GM18909 (cell line): ENCODE measurements at regions not wholly inside any gene's neighbourhood (a gene's known extent, or its start where the extent isn't known, plus 50 kb on each side); places are given as distances from the start of the nearest gene placed in this dataset.
A peak's percentile ranks its signal among the peaks of the same experiment; 100 is the strongest.
"Not testable (repeated sequence)": the region's sequence is repeated elsewhere in the genome, so short reads cannot be mapped to it uniquely, and the experiment has no call there.

Experiments used
- ATAC-seq: cut with Tn5 transposase; IDR thresholded peaks from one replicate; pipeline ENCODE4 v1.9.1; 2021; ENCODE audit warnings: mild to moderate bottlenecking; ENCODE audit not compliant: unreplicated experiment, poor library complexity

DNA sequence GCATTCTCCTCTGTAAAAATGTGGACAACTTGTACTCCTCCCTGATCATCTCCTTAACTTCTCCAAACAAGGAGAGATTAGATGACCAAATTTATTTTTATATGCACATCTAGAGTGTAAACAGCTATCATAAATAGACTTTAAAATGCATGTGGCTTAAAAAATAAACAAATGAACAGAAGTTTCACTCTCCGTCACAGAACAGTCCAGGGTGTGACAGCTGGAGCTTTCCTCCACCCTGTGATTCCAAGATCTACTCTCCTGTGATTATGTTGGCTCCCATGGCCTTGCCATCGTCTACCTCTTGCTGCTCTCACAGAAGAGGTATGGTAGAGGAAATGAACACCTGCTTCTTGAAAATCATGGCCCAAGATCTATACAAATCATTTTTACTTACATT lies 560.2 kb downstream of the TOX3 start:
- no peak for ATAC-seq

DNA sequence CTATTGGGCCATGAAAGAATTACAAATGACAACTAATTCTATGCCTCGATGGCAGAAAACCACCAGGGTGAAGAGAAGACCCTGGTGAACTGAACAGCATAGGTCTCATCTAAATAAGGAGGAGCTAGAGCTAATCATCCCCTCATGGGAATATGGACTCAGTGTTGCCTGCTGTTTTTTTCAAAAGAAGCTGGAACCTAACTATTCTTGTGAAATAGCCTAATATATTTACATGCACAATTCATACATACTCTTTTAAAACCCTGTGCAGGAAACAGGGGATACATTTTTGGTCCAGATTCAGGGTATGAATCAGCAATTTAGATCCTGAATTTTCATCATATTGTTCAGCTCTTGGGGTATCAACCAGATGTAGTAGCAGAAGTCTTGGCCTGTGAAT lies 560.6 kb downstream of the TOX3 start:
- ATAC-seq = no peak

DNA sequence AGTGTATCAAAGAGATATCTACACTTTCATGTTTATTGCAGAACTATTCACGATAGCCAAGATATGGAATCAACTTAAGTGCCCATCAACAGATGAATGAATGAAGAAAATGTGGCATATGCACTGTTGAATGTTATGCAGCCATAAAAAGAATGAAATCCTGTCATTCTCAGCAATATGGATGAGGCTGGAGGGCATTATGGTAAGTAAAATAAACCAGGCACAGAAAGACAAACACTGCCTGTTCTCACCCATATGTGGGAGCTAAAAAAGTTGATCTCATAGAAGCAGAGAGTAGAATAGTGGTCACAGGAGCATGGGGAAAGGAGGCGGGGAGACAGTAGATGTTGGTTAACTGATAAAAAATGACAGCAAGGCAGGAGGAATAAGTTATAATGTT lies 561.8 kb downstream of the TOX3 start:
- ATAC-seq = no peak

DNA sequence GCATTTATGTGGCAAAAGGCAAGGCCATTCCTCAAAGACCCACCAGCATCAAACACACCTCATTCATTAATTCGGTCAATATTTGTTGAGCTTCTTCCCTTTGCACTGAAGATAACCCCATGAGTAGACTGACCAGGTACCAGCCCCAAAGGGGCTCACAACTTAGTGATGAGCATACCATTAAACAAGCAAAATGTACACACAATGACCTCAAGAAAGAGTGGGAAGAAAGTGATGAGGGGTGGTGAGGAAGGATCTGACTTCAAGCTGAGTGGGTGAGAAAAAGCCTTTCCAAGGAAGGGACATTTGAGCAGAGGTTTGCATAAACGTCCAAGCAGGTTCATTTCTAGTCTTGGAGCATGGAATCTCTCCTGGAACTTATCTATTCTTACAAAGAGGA lies 562.5 kb downstream of the TOX3 start:
- ATAC-seq = no peak

DNA sequence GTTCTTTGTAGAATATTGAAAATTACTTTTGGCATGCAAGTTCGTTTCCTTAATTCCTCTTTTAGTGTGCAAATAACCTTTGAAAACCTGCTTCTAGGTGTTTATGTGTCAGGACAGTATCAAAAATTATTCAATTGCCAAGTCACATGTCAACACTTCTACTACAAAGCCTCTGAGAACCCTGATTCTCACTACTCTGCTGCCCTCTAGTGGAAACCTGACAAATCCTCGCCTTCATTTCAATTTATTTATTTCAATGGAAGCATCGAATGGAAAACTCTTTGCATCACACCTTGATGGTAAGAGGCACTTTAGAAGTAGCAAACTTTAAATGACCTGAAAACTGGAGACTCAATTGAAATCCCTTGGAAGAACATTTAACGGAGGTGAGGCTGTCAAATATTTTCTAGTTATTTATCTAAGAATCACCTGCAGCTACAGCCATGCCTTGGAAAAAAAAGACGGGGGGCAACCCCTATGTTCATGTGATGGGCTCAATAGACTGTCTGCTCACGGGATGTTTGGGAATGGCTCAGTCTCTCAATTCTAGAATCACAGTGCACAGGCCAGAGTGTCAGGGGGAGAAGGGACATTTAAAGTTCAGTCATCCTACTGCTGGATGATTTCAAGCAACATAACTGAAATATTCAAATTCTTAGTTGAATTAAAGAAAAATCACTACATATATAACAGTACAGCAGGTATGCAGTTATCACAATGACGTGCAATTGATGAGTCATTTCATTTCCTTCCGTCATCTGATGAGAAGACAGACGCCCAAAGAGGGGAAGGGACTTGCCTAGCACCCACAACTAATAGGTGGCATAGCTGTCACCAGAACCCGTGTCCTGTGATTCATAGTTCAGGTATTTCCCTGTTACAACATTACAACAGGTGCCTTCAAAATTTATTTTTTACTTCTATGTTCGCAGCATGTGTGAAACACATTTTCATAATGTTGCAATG lies 563.9 kb downstream of the TOX3 start:
- ATAC-seq = peak; percentile 57

DNA sequence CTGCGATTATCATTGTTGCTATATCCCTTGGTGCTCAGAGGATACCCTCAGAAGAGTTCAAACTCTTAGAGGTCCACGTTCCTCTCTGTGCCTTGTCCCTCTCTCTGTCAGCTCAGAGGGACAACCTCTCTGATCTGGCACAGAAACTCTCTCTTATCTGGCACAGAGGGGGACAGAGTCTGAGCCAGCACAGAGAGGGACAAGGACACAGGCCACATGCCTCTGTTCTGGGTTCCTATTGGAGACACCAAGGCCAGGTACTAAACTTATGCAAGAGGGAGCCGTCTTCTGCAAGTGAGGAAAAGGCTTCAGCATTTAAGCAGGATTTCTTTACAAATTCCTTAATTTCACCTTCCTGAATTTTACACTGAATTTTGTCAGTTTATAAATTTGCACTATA lies 565.2 kb downstream of the TOX3 start:
- ATAC-seq = no peak

DNA sequence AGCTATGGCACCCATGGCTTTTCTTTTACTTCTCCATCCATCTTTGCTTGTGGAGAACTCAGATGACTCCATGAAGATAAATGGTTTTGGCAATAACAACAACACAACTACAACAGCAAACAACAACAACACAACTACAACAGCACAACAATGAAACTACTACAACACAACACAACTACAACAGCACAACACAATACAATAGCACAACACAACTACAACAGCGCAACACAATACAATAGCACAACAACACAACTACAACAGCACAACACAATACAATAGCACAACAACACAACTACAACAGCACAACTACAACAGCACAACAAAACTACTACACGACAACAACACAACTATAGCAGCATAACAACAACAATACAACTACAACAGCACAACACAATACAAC lies 569.4 kb downstream of the TOX3 start:
- ATAC-seq = not testable (repeated sequence)

DNA sequence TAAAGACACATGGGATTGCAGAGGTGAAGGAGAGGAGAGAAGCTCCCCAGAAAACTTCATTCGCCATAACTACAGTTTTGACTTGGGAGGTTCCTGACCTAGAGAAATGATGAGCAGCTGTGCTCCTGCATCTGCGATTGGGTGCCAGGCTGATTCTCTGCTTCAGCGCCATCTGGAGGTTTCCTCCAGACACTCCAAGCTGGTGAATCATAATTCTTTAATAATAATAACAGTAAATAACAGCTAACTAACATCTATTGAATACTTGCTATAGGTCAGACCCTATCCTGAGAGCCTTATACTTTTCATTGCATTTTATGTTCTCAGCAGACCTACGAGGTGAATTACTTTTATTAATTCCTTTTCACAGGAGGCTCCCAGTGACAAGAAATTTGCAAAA lies 575.8 kb downstream of the TOX3 start:
- ATAC-seq = no peak

DNA sequence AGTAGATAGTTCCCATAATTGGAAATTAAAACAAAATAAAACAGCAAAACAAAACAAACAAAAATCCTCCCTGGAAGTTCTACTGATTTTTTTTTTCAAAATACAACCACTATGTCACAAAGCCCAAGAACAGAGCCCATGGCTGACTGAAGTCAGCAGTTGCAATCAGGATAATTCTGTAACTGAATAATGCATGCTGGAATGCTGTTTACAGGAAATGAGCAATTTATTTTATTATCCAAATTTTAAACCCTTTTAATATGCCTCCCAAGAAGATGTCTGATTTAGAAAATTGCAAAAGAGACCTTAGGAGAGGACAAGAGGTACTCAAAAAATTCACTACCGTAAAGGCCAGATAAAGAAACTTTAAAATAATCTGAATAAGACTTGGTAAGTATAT lies 578.2 kb downstream of the TOX3 start:
- ATAC-seq = no peak

DNA sequence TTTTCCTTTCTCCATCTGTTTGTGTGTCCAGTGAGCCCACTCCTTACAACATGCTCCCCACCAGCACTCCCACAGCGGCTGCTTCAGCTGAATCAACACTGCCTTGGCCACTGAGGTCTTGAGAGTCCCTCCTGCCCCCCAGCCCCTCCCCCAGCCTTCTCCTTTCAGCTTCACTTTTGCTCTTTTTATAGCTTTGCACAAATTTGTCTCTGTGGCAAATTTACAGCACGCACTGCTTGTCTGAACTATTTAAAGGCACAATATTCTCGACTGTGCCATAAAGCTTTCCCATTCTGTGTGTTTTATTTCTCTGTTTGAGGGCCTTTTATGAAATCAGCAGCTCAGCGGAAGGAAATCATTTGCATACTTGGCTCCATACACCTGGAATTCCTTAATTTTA lies 579.3 kb downstream of the TOX3 start:
- ATAC-seq = no peak

DNA sequence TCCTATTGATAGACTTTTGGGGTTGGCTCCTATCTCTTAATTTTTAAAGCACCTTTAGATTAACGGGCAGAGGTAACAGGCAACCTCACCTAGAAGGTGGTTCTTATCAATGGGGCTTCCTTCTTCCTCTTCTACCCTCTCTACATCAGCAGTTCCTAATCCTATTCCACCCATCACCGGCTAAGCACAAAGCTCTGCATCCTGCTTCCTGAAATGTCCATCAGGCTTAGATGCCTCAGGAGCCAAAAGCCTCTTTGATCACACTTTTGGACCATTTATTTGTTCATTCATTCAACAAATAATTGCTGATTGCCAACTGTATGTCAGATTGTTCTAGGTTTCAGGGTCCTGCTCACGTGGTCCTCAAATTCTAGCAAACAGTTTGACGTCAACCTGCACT lies 586.0 kb downstream of the TOX3 start:
- no peak for ATAC-seq

DNA sequence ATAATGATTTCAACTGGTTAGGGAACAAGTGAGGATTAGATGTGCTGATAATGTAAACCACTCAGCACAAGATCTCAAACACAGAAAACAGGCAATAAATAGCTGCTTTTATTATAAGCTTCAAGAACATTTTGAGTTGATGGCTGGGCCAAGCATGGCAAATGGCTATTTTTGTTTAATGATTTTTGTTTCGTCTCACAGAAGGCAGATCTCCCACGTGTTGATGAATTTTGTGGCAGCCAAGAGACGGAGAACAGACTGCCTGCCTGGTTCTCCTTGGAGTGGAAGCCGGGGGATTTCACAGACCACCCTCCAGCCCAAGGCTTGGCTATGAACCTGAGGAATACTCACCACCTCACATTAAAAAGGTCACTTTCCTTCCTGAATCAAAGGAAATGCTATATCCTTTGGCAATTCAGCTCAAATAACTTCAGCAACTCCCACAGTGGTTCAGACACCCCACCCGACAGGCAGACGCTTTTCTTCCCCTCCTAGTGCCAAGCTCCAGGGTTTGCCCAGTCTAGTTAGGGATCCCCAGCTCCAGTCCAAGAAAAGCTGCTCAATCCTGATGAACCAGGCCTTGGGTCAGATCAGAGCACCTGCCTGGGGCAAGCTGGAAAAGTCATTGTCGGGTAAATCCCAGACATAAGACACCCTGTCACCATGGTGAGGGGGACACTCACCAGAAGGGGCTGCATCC lies 593.5 kb downstream of the TOX3 start:
- ATAC-seq = no peak

DNA sequence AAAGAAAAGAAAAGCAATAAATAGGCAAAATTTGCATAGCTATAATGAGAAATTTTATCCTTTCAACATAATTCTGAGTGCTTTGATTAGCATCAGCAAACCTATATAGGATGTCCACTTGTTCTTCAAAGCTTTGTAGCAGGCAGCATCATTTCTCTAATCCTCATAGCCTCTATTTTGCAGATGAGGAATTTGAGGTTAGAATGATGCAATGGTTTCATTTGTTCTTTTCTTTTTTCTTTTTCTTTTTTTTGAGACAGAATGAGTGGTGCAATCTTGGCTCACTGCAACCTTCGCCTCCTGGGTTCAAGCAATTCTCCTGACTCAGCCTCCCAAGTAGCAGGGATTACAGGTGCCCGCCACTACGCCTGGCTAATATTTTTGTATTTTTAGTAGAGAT lies 594.4 kb downstream of the TOX3 start:
- ATAC-seq = no peak

DNA sequence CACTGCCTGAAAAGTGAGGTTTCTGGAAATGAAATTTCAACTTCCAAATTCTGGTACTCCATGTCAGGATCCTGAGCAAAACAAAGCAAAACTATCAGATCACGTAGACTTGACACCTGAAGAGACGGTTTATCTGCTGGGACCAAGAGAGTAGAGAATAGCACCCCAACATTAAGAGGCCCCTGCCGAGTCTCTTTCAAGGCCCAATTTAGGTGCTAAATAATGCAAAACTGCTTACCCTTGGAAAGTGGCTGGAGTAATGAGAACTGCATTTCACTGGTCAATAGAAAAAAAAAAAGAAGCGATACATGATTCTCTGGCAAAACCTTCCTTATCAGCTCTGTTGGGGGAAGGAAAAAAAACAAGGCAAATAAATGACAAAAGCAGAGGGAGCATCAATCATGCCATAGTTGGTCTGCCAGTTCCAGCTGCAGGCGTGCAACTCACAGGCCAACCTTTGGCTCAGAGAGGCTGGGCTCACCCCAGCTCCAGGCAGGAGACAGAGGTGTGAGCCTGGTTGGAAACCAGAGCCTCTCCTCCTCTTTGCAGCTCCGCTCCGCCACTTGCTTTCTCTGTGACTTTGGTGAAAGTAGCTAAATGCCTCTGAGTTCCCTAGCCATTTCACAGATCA lies 595.2 kb downstream of the TOX3 start:
- no peak for ATAC-seq

DNA sequence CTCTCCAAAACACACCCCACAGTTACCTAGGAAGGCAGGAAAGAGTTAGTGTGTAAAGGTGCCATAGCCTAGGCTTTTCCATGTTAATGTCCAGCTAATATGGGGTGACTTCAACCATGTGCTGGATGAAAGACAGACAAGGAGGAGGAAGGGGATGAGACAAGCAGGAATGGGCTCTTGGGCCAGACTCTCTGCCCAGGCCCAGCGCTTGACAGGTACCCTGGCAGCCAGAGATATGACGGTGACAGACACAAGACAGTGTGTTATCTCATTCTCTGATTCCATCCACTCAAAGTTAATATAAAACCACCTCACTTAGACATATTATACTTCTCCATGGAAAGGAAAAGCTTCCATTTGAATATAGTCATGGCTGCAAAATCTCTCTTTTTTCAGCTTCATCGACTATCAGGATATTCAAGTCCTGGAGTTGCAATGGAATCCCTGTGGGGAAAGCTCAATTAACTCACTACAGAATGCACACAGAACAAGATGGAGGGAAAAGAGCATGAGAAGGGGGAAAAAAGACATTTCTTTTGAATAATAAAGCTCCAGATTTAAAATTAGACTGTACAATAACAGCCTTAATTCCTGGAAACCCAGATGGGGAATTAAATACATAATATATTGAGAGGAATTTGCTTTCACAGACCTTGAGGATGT lies 596.7 kb downstream of the TOX3 start:
- no peak for ATAC-seq

DNA sequence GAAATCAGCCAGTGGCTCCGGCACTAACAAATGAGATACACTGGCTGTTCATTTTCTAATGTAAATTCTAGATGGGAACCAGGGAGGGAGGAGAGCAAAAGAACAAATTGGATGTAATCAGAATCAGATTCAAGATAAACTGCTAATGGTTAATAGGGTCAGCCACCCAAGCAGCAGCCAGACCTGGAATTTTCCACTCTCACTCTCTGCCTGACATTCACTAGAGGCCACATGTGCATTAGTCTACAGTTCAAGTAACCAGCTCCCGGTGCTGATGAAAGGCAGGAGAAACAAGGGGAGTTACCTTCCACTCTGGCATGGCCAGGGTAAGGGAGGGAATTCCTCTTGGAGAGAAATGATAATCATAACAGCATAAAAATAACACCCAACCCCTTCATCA lies 597.7 kb downstream of the TOX3 start:
- no peak for ATAC-seq

DNA sequence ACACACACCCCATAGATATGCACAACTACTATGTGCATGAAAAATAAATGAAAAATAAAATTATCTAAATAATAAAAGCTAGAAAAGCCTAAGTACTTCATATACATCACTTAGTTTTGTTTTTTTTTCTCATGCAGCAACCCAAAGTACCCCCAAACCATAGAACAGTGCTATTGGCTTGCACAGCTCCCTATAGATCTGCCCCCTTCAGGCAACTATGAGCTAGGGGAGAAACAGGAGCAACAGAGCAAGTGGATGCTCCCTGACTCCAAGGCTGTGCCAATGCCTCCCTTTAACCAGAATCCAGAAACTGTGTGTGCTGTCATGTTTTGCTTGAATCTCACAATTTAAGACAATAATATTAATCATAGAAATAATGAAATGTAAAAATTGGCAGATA lies 605.5 kb downstream of the TOX3 start:
- ATAC-seq = no peak

DNA sequence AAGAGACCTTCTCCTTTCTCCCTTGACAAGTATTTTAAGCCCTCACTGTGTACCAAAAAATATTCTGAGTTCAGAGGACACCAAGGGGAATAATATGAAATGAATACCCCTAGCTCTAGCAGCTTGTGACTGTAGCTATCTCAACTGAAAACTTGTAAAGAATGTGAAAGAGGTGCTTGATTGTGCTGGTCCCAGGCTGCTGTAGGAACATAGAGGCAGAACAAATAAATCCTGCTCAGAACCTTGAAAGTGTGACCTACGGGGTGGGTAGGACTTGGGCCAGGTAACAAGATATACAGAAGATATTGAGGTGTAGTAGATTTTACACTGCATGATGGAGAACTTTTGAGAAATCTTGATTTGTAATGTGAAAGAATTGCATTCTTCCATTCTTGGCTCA lies 606.8 kb downstream of the TOX3 start:
- ATAC-seq = no peak

DNA sequence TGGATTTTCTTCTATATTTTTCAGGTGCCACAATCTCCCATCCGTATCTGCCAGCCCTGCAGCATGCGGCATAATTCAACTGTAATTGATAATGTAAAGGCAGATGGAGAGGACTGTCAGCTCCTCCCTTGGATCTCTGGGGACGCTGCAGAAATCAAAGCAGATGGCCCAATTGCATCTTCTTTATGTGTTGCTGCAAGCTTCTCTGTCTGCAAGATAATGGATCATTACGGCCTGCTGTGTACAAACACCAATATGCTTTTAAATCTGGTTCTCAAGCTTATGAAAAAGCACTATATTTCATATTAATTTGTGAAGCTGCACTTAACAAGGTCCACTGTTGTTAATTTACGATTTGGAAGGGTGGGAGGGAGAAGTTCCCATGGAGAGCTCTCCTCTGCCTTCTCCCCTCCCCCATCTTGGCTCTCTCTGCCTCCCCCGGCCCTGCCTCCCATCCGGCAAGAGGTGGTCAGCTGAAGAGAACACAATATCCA lies 607.5 kb downstream of the TOX3 start:
- ATAC-seq = no peak

DNA sequence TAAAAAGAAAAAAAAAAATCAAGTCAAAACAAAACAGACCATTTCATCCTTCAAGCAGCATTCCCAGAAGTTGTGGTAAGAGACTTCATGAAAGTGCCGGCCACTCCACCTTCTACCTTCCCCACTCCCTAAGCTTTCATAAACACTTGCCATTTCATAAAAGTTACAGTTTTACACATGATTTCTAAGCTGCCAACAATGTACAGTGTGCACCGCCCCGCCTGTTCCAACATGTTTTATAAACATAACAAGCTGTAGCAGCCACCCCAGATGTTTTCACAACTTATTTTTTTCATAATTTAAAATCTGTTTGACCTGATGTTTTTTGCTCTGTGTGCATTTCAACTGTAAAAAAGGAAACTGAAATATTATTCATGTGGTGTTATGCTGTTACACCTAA lies 608.1 kb downstream of the TOX3 start:
- no peak for ATAC-seq

DNA sequence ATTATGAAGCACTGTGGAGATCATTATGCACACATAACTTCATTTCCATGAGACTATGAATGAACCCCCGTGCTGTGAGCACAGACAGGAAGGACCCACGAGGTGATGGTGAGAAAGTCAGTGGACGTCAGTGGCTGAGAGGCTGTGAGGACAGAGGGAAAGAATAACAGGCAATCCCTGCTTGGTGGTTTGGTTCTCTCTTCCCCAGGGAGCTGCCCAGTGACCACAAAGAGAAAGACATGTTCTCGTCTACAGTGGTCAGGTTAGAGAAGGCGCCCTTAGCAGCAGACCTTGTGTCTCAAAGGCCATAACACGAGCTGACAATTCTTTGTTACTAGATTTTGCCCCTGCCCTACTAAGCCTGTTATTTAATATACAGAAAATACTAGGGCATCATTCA lies 609.2 kb downstream of the TOX3 start:
- no peak for ATAC-seq
